ENCODE measurements at regions not wholly inside any gene's neighbourhood (a gene's known extent, or its start where the extent isn't known, plus 50 kb on each side); places are given as distances from the start of the nearest gene placed in this dataset.

GRCh38 chr5:52469835-52470234 lies 317.9 kb upstream of the ITGA1 start:
- no peak for DNase-seq (ENCODE audit: low read depth)
- in situ Hi-C loops (cut with HindIII; ENCODE audit: low pct_unique_long_range_greater_than_20kb, low sequenced_read_pairs), result no loop called here

DNA sequence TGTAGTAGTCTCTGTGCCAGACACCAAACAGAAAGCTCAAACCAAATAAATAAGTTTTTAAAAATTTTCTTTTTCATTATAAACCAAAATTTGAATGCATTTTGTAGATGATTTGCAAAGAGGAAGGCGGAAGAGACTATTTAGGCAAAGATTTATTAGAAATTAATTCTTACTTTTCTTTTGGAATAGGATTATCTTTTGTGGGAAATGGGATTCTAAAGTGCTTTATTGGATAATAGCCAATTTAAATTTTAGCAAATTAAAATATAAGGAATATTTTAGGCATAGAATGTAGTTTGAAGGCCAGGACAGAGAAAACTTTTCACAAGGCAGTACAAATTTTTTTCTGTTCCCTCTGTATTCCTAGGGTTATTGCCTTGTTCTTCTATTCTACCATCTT lies 311.4 kb upstream of the ITGA1 start:
- no peak for DNase-seq (ENCODE audit: low read depth)
- in situ Hi-C loops (cut with HindIII; ENCODE audit: low pct_unique_long_range_greater_than_20kb, low sequenced_read_pairs), result no loop called here

DNA sequence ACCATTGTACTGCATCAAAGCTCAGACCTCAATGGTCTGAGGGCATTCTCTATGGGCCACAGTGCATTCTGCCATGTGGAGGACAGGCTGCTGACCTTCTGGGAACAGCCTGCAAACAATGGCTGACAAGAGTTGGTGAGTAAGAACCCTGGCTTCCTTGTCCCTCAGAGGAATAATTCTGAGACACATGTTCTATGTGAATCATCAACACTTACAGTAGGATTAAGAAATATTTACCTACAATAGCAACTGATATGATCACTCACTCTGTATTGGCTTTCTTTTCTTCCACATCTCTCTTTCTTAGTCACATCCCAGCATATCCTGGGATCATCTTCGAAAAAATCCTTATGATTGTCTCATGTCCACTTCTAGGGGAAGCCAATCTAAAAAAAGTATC lies 306.5 kb upstream of the ITGA1 start:
- in situ Hi-C loops (cut with HindIII; ENCODE audit: low pct_unique_long_range_greater_than_20kb, low sequenced_read_pairs), result no loop called here
- DNase-seq (ENCODE audit: low read depth), result no peak

DNA sequence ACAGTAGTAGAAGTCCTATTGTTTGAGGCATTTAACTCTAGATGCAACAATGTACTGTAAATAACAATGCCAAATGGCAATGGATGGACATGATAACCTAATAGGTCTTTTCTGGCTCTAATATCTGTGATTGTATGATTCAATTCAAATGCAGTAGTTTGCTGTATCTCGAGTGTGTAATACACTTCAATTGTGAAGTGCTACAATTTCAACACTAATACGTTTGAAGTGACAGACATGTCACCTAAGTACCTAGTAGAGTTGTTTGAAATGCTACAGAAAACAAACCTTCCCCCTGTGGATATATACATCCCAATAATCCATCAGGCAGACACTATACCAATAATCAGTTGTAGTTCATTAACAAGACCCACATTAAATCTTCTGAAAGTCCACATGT lies 305.9 kb upstream of the ITGA1 start:
- DNase-seq (ENCODE audit: low read depth), result no peak
- in situ Hi-C loops (cut with HindIII; ENCODE audit: low pct_unique_long_range_greater_than_20kb, low sequenced_read_pairs), result no loop called here

GRCh38 chr5:52491071-52491787 lies 296.5 kb upstream of the ITGA1 start:
- in situ Hi-C loops (cut with HindIII; ENCODE audit: low pct_unique_long_range_greater_than_20kb, low sequenced_read_pairs), result no loop called here

DNA sequence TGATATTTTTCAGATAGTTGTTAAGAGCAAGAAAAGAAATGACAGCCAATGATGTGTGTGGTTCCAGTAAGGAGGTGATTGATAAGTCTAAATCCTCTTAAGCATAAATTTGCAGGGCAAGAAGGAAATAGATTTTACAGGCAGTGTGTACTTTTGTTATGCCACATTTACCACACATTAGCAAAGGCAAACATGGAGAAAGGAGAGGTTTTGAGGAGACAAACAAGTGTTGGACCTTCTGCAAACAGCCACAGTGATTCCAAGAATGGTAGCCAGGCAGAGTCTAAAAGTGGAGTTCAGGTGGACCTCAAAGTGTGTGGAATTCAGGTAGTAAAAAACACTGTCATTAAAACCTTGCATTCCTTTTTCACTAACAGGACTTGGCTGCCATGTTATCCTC lies 295.9 kb upstream of the ITGA1 start:
- no peak for DNase-seq (ENCODE audit: low read depth)
- in situ Hi-C loops (cut with HindIII; ENCODE audit: low pct_unique_long_range_greater_than_20kb, low sequenced_read_pairs), result no loop called here

More at GRCh38 chr5:52491071-52491787, 296.5 kb upstream of the ITGA1 start:
- no peak for DNase-seq (ENCODE audit: low read depth)

- peak; percentile 8 for DNase-seq (ENCODE audit: low read depth)
- in situ Hi-C loops (cut with HindIII; ENCODE audit: low pct_unique_long_range_greater_than_20kb, low sequenced_read_pairs), result no loop called here
Measured at GRCh38 chr5:52497133-52497693, 290.5 kb upstream of the ITGA1 start.

- in situ Hi-C loops (cut with HindIII; ENCODE audit: low pct_unique_long_range_greater_than_20kb, low sequenced_read_pairs), result no loop called here
- no peak for DNase-seq (ENCODE audit: low read depth)
Measured at GRCh38 chr5:52498607-52499006, 289.1 kb upstream of the ITGA1 start.

- DNase-seq (ENCODE audit: low read depth), result no peak
- in situ Hi-C loops (cut with HindIII; ENCODE audit: low pct_unique_long_range_greater_than_20kb, low sequenced_read_pairs), result no loop called here
Measured at GRCh38 chr5:52502460-52502999, 285.2 kb upstream of the ITGA1 start.

DNA sequence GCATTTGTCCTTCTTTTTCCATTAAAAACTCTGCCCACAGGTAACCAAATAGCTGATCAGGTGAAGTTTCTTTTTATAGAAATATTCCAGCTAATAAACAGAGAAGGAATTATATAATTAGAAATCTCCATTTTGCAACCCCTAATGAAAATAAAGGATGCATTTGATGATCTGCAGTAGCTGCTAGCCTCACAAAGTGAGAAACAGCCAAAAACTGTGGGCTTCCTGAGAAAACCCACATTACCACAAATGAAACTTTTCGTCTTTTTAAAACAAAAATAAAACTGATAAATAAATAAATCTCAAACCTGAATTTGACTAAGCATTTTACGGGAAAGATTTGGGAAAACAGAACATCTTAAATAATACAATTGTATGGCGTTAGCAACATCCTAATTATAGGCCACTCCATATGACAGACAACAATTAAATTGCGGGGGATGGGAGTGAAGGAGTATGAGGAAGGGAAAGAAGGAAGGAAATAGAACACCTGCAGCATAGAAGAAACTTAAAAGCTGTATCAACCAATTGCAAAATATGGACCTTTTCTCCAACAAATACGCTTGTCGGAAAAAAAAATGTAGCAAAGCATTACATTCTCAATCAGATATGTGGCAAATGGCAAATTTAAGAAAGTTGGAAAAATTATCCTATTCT lies 283.0 kb upstream of the ITGA1 start:
- no peak for DNase-seq (ENCODE audit: low read depth)
- in situ Hi-C loops (cut with HindIII; ENCODE audit: low pct_unique_long_range_greater_than_20kb, low sequenced_read_pairs), result no loop called here

GRCh38 chr5:52517667-52518066 lies 270.0 kb upstream of the ITGA1 start:
- no peak for DNase-seq (ENCODE audit: low read depth)
- in situ Hi-C loops (cut with HindIII; ENCODE audit: low pct_unique_long_range_greater_than_20kb, low sequenced_read_pairs), result no loop called here

- in situ Hi-C loops (cut with HindIII; ENCODE audit: low pct_unique_long_range_greater_than_20kb, low sequenced_read_pairs), result no loop called here
Measured at GRCh38 chr5:52520171-52520570, 267.5 kb upstream of the ITGA1 start.

GRCh38 chr5:52521236-52521635 lies 266.5 kb upstream of the ITGA1 start:
- in situ Hi-C loops (cut with HindIII; ENCODE audit: low pct_unique_long_range_greater_than_20kb, low sequenced_read_pairs), result no loop called here
- no peak for DNase-seq (ENCODE audit: low read depth)

More at GRCh38 chr5:52520171-52520570, 267.5 kb upstream of the ITGA1 start:
- DNase-seq (ENCODE audit: low read depth), result no peak

- in situ Hi-C loops (cut with HindIII; ENCODE audit: low pct_unique_long_range_greater_than_20kb, low sequenced_read_pairs), result no loop called here
- no peak for DNase-seq (ENCODE audit: low read depth)
Measured at GRCh38 chr5:52523701-52524100, 264.0 kb upstream of the ITGA1 start.

DNA sequence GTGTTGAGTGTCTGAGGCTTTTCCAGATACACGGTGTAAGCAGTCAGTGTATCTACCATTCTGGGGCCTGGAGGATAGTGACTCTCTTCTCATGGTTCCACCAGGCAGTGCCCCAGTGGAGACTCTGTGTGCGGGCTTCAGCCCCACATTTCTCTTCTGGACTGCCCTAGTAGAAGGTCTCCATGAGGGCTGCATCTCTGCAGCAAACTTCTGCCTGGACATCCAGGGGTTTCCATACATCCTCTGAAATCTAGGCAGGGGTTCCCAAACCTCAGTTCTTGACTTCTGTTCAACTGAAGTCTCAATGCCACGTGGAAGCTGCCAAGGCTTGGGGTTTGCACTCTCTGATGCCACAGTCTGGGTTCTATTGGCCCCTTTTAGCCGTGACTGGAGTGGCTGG lies 256.6 kb upstream of the ITGA1 start:
- DNase-seq (ENCODE audit: low read depth), result no peak
- in situ Hi-C loops (cut with HindIII; ENCODE audit: low pct_unique_long_range_greater_than_20kb, low sequenced_read_pairs), result no loop called here

DNA sequence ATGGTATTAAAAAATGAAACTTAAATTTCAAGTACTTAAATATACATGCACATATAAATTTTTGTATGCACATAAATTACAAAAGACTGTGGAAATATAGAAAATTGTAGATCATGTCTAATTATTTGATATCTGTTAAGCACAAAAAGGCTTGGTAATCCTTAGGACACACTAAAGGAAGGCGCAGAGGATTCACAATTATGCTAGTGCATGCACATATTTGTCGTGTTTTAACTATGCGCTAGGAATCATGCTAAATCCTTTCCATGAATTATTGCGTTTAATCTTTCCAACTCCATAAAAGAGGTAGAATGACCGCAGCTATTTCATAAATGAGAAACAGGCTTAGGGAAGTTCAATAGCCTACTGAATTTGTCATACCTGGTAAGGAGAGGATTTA lies 244.1 kb upstream of the ITGA1 start:
- no peak for DNase-seq (ENCODE audit: low read depth)
- in situ Hi-C loops (cut with HindIII; ENCODE audit: low pct_unique_long_range_greater_than_20kb, low sequenced_read_pairs), result no loop called here

GRCh38 chr5:52544738-52545137 lies 243.0 kb upstream of the ITGA1 start:
- no peak for DNase-seq (ENCODE audit: low read depth)
- in situ Hi-C loops (cut with HindIII; ENCODE audit: low pct_unique_long_range_greater_than_20kb, low sequenced_read_pairs), result no loop called here

DNA sequence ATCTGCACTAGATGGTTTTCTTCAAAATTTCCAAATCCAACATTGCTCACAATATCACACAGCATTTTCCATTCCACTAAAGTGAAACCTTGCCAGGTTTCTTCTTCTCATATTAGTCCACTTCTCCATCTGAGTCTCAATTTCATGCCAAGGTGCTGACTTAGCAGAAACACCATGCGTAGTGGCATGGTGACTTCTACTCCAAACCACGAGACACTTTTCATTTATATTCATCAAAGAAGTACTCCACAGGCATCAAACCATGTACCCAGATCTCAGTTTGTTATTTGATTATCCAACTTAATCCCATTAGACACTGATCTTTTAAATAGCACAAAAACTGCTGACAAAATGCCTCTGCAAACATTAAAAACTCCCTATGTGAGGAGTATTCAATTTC lies 233.4 kb upstream of the ITGA1 start:
- no peak for DNase-seq (ENCODE audit: low read depth)
- in situ Hi-C loops (cut with HindIII; ENCODE audit: low pct_unique_long_range_greater_than_20kb, low sequenced_read_pairs), result no loop called here

DNA sequence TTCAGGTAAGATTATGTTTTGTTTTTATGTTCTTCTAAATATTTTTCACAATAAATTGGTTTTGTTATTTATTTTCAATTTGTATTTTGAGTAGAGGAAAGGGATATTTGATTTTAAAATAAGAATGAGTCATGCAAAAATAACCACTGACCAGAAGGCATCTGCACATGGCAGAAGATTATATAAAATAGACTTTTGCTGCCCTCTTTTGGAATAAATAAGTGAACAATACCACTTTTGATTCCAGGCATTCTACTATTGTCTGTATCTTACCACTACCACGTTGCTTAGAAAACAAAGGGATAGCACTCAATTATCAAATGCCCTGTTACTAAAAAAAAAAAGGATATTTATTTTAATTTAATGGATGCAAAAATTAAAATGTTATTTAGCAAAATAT lies 227.3 kb upstream of the ITGA1 start:
- in situ Hi-C loops (cut with HindIII; ENCODE audit: low pct_unique_long_range_greater_than_20kb, low sequenced_read_pairs), result no loop called here
- no peak for DNase-seq (ENCODE audit: low read depth)
